ENCODE measurements at regions not wholly inside any gene's neighbourhood (a gene's known extent, or its start where the extent isn't known, plus 50 kb on each side); places are given as distances from the start of the nearest gene placed in this dataset.
"Not testable (repeated sequence)": the region's sequence is repeated elsewhere in the genome, so short reads cannot be mapped to it uniquely, and the experiment has no call there.

DNA sequence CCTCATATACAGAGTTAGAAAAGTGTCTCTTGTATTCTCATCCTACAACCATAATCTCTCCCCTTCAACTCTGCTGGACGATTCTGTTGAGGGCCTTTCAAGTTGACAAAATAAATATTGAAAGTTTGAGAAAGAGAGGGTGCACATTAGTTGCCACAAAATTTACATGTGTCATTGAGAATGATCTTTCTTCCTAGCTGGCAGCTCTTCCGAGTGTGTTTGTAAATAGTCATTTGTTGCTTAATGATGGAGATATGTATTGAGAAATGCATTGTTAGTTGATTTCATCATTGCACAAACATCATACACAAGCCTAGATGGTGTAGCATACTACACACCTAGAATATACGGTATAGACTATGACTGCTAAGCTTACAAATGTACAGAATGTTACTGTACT is 632.8 kb upstream of the AMOT start:
- H3K9ac ChIP-seq (ENCODE audit: insufficient read depth, low read depth, low read length): no peak overlapping the region

DNA sequence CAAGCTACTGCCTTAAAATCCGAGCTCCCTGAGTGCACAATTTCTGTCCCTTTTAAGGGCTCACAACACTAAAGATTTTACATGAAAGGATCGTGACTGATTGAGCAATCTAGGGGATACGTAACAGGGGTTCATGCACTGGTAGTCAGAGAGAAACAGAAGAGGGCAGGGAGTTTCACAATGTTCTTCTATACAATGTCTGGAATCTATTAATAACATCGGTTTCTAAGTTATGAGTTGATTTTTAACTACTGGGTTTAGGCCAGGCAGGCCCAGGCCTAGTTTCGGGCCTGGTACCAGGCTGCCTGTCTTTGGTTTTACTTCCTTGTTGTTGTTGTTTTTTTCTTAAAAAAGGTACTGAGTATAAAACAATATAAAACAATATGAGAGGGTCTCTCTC is 632.4 kb upstream of the AMOT start:
- H2AFZ ChIP-seq (ENCODE audit: low read length); H4K20me1 ChIP-seq (ENCODE audit: insufficient read depth, low read length); FAIRE-seq; POLR2A ChIA-PET; DNase-seq (ENCODE audit: low spot score); BruUV-seq (replicated peaks); H3K4me1 ChIP-seq (ENCODE audit: insufficient read depth, low read length); CTCF ChIA-PET (ENCODE audit: low intra/inter-chr PET ratio, low total read pairs); in situ Hi-C loops (cut with HindIII; ENCODE audit: extremely low pct_ligation_motif_present, low pct_unique_long_range_greater_than_20kb); H3K4me2 ChIP-seq (ENCODE audit: low read depth, low read length); H3K27me3 ChIP-seq (ENCODE audit: control insufficient read depth in 1 of 2, insufficient read depth in 2 of 2, low read length in 2 of 2); ATAC-seq; H3K9ac ChIP-seq (ENCODE audit: insufficient read depth, low read depth, low read length); H3K4me3 ChIP-seq (replicated peaks in 1 of 3; ENCODE audit: insufficient read depth in 1 of 3, low read depth in 2 of 3, low read length in 3 of 3); H3K36me3 ChIP-seq (replicated peaks in 1 of 2; ENCODE audit: control insufficient read depth in 1 of 2, insufficient read depth in 2 of 2, low read length in 2 of 2); H3K27ac ChIP-seq (ENCODE audit: extremely low read length, insufficient read depth, low read length); H3K79me2 ChIP-seq (ENCODE audit: insufficient read depth, low read length); intact Hi-C loops (cut with micrococcal nuclease; ENCODE audit: unreplicated experiment); H3K9me3 ChIP-seq (ENCODE audit: low read length): not testable (repeated sequence)
- 3% methylated on average over 5 of the region's 5 CpGs for WGBS (ENCODE audit: low lambda C conversion rate)

More for the DNA sequence above, 632.8 kb upstream of the AMOT start:
- H3K4me2 ChIP-seq (ENCODE audit: low read depth, low read length): no peak overlapping the region
- H3K4me1 ChIP-seq (ENCODE audit: insufficient read depth, low read length): no peaks in the 10 kb centered on the region
- FAIRE-seq (no peak), ATAC-seq (no peak), DNase-seq (ENCODE audit: low spot score) (no peak)
- WGBS (ENCODE audit: low lambda C conversion rate): 0% methylated on average over 3 of the region's 3 CpGs
- intact Hi-C loops (cut with micrococcal nuclease; ENCODE audit: unreplicated experiment): no loop called here
- in situ Hi-C loops (cut with HindIII; ENCODE audit: extremely low pct_ligation_motif_present, low pct_unique_long_range_greater_than_20kb): no loop called here
- H3K27me3 ChIP-seq (ENCODE audit: control insufficient read depth in 1 of 2, insufficient read depth in 2 of 2, low read length in 2 of 2): no peaks in the 10 kb centered on the region
- no TSS peak for BruUV-seq (replicated peaks)
- H3K79me2 ChIP-seq (ENCODE audit: insufficient read depth, low read length): no peaks in the 10 kb centered on the region
- H2AFZ ChIP-seq (ENCODE audit: low read length): no peak overlapping the region
- H3K4me3 ChIP-seq (replicated peaks in 1 of 3; ENCODE audit: insufficient read depth in 1 of 3, low read depth in 2 of 3, low read length in 3 of 3): no peak overlapping the region
- no peaks in the 10 kb centered on the region for H3K36me3 ChIP-seq (replicated peaks in 1 of 2; ENCODE audit: control insufficient read depth in 1 of 2, insufficient read depth in 2 of 2, low read length in 2 of 2)
- H4K20me1 ChIP-seq (ENCODE audit: insufficient read depth, low read length): no peaks in the 10 kb centered on the region
- no peak overlapping the region for H3K27ac ChIP-seq (ENCODE audit: extremely low read length, insufficient read depth, low read length)
- no peak for TF ChIP-seq PHF20 (CRISPR knock-in tag; IDR thresholded peaks at IDR 0.05)
- TF ChIP-seq ZNF782 (CRISPR knock-in tag; IDR thresholded peaks at IDR 0.05; ENCODE audit: borderline replicate concordance): no peak
- no peak for TF ChIP-seq NR3C1 (CRISPR knock-in tag; IDR thresholded peaks at IDR 0.05)
- no peak for TF ChIP-seq IRX3 (CRISPR knock-in tag; IDR thresholded peaks at IDR 0.05; ENCODE audit: borderline replicate concordance, low read depth)
- TF ChIP-seq MBD4 (IDR thresholded peaks at IDR 0.05; ENCODE audit: borderline replicate concordance, low read length): no peak
- TF ChIP-seq RAD21 (CRISPR knock-in tag; IDR thresholded peaks at IDR 0.05): no peak
- TF ChIP-seq HIVEP1 (CRISPR knock-in tag; IDR thresholded peaks at IDR 0.05): no peak
- no peak for TF ChIP-seq ZFP36L2 (CRISPR knock-in tag; IDR thresholded peaks at IDR 0.05)
- H3K9me3 ChIP-seq (ENCODE audit: low read length): no peaks in the 10 kb centered on the region
- POLR2A ChIA-PET: no interaction called here
- CTCF ChIA-PET (ENCODE audit: low intra/inter-chr PET ratio, low total read pairs): no interaction called here
